HUDEP-2 (cell line): ENCODE measurements at regions not wholly inside any gene's neighbourhood (a gene's known extent, or its start where the extent isn't known, plus 50 kb on each side); places are given as distances from the start of the nearest gene placed in this dataset.

Source experiments
- DNase-seq, 76 experiments: peaks; one replicate each; lab custom pipeline; 2025; ENCODE audit not compliant: unreplicated experiment in 76 of 76; lab: John Stamatoyannopoulos, UW

DNA sequence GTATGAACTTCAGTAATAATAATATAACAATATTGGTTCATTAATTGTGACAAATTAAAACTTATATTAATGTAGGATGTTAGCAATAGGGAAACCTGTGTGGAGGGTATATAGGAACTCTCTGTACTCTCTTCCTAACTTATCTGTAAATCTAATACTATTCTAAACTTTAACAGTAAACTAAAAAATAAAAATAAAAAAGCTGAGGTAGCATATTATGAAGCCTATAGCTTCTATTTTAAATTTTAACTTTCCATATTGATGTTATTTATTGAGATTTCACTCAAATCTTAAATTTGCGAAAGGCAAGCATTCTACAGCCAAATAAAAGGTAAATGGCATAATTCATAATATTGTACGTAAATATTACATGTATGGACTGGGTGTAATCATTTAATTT, 326.4 kb downstream of the MEI4 start:
- DNase-seq, result no peak

DNA sequence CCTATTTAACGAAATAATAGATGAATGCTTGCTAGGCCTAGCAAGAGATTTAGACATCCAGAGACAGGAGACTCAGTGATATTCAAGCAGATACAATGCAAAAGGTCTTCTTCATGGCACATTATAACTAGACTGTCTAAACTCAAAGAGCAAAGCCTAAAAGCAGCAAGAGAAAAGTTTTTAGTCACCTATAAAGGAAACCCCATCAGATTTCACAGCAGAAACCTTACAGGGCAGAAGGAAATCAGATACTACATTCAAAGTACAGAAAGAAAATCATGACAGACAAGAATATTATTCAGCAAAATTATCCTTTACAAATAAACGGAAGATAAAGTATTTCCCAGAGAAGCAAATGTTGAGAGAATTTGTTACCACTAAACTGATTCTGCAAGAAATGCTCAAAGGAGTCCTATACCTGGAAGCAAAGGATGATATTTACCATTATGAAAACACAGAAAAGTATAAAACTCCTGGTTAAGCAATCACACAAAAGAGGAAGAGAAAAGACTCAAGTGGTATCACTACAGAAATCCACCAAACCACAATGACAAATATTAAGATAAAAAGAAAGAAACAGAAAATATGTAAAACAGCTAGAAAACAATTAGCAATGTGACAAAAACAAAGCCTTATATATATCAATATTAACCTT, 333.7 kb downstream of the MEI4 start:
- no peak for DNase-seq

DNA sequence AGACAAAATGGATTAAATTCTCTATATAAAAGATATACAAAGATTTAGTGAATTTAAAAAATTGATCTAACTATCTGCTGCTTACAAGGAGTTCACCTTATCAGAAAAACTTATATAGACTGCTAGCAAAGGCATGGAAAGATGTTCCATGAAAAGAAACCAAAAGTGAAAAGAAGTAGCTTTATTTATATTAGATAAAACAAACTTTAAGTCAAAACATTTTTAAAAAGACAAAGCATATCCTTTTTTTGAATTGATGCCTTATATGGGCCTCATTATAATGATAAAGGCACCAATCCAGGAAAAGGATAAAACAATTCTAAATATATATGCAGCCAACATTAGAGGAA, 334.2 kb downstream of the MEI4 start:
- DNase-seq, result no peak

DNA sequence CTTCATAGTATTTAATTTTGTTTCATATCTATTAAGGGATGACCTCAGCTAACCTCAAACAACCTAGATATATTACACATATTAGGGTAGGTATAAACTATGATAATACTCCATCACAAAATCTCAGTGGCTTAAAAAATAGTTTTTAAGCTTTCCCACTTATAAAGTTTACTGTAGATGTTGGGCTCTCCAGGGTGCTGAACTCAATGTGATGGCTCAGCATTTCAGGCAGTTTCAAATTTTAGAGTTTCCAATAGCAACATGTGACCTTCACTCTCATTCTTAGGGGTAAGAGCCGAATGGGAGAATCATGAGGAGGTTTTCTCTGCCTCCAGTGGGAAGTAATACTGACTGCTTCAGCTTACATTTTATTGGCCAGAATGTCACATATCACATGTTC, 357.3 kb downstream of the MEI4 start:
- no peak for DNase-seq

DNA sequence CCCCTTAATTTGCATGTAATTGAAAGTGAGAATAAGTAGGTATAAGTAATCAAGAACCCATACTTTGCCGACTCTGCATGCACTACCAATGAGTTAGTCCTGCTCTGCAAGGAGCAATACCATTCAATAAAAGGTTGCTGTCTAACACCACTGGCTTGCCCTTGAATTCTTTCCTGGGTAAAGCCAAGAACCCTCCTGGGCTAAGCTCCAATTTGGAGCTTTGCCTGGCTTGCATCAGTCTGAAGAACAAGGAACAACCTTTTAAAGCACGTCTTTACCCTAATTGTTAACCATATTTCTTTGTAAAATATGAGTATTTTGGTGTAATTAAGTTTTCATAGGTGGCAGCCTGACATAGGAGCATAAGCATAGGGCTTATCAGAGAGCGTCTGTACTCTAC, 367.7 kb downstream of the MEI4 start:
- DNase-seq, result no peak

DNA sequence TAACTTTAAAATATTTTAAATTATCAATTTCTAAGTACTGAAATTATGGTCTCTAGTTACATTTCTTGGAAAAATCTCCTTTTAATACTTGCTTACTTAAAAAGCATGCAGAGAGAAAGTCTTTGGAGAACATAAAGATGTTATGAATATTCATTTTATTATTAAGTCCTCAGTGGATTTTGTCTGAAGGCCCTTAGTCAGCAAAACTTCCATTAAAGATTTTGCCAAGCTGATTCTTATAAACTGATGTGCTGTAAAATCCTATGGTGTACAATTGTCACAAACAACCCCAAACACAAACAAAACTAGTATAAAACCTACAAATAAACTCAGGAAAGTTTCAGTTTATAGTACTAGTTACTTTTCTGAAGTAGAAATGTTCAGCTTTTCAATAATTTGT, 372.7 kb downstream of the MEI4 start:
- DNase-seq, result no peak

DNA sequence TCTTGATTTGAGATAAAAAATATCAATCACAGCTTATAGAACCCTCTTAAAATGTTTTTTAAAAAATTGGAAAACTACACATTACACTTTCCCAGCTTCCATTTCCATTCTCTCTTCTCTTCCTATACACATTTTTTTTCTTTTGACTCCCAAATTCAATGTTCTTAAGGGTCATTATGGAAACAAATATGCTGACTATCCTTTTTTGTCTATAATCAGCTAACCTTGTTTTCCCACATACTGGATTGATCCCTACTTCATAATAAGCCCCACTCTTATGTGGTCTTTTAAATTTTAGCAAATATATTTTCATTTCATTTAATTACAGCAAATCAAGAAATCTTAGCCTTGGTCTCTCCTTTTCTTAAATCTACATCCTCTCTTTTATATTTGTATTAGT, 378.4 kb downstream of the MEI4 start:
- DNase-seq, result no peak

DNA sequence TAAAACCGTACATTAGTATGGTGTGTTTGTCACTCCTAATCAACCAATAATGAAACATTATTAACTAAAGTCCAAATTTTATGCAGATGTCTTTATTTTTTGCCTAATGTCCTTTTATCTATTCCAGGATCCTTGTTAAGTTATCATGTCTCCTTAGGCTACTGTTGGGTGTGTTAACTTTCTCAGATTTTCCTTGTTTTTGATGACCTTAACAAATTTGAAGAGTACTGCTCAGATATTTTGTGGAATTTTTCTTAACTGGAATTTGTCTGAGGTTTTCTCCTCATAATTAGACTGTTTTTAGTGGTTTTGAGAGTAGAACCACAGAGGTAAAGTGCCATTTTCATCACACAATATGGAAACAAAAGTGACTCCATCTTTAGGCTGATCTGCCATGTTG, 406.3 kb downstream of the MEI4 start:
- no peak for DNase-seq

DNA sequence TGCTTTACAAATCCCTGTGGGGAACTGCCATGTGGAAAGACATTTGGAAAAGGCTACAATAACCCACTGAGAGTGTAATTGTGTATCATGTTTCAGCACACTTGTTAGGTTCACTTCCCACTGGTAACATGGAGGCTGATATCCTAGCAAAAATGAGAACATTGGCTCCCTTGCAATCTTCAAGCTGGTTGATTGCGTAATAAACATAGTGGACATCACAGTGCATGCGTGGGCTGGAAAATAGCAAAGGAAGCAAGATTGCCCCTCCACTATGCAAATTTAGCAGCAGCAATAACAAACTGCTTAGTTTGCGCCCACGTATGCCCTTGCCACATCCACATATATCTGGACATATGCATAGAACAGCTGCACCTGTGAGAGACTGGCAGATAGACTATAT, 410.2 kb downstream of the MEI4 start:
- no peak for DNase-seq

DNA sequence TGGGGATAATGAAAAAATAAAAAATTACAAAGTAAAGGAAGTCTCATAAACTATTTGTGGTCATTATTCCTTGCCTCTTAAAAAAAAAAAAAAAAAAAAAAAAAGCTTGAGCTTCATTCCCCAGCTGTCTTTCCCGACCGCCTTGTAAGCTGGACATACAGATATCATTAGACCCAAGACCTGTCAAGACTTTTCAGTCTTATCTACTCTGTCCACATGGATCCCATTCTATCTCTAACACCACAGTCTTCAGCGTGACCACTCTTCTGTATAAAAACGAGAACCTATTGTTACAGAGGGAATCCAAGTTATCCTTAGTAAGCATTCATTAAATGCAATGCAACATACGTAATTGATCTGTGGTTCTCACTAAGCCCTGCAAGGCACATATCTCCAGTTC, 423.5 kb downstream of the MEI4 start:
- peak in 15 of 76 experiments; percentile 2 to 79 (median 26) for DNase-seq

DNA sequence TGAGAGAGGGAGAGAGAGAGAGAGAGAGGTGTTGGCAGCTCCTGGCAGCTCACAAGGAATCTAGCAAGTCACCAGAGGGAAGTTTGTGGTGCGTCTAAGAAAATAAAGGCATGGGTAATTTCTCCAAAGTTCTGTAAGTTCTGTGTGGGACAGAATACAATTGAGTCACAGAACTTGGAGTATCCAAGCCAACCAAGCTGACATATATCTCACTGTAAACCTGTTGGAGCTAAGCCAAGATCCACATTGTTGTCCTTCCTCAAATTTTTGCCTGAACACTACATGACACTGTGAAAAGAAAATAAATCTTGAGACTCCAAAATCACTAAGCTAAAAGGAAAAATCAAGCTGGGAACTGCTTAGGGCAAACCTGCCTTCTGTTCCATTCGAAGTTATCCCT, 436.7 kb downstream of the MEI4 start:
- DNase-seq, result no peak

DNA sequence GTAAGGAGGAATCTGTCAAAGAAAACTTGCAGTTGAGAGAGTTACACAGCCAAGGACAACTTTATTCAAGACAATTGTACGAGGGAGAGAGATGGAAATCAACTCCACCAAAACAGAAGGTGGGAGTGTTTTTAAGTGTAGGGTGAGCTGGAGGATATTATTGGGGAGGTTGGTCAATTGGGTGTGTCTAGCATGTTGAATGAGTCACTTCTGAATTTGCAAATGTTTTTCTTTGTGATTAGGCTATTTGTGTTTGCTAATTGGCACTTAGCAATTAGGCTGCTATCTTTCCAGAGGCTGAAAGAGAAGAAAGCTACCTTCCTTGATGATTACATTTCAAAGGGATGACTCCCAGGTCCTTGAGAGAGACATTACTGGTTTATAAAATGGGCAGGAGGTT, 441.1 kb downstream of the MEI4 start:
- DNase-seq, result no peak

DNA sequence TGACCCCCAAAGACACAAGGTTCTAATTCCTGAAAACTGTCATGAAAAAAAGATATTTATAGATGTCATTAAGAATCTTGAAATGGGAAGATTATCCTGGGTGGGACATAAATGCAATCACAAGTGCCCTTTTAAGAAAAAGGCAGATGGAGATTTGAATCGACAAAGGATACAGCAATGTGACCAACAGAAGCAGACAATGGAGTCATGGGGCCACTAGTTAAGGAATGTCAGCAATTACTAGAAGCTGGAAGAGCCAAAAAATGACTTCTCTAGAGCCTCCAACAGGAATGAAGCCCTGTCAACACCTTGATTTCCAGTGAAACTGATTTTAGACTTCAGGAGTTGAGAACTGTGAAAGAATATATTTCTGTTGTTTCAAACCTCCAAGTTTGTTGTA, 448.5 kb downstream of the MEI4 start:
- DNase-seq, result no peak

DNA sequence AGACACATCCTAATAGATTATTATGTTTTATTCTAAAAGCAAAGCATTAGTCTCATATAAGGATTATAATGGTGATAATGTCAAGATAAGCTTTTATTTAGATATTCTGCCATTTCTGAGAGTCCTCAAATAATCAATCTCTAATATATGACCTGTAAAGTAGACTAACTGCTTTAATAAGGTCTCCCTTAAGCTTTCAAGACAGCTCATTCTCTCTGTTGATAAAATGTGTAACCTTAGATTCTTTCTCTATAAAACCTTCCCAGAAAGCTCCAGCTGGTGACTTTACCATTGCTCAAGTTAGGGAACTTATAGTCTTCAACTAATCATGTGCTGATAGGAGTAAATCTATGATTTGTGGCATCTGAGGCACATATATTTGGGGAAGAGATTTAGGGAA, 457.8 kb downstream of the MEI4 start:
- DNase-seq, result no peak

DNA sequence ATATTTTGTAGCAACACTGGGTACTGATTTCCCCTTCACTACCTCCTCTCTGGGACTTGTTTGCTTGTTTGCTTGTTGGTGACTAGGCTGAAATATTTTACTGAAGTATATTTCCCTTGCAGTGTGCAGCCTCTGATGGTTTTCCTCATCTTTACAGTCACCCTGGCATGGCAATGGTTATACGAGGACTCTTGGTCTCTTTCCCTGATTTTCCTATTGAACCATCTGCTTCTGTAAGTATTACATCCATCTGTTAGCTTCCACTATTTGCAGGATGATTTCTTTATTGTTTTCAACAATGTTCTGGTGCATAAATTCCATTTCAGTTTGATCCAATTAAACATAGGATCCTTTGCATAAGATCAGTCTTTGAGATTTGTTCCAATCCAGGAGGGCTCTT, 465.1 kb downstream of the MEI4 start:
- no peak for DNase-seq

DNA sequence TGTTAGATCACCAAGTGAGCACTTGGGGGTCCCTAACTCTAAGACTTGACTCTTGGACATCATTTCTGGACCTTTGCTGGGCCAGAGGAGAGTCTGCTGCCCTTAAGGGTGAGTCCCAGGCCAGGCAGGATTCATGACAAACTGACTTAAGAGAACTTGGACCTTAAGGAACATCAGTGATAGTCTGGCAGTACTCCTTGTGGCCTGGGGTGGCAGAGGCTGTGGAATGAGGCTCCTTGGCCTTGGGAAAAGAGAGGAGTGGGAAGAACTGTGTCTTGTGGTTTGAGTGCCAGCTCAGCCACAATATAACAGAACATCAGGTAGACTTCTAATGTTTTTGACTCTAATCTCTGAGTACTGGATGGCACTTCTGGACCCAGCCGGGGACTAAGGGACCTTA, 478.7 kb downstream of the MEI4 start:
- DNase-seq, result no peak

DNA sequence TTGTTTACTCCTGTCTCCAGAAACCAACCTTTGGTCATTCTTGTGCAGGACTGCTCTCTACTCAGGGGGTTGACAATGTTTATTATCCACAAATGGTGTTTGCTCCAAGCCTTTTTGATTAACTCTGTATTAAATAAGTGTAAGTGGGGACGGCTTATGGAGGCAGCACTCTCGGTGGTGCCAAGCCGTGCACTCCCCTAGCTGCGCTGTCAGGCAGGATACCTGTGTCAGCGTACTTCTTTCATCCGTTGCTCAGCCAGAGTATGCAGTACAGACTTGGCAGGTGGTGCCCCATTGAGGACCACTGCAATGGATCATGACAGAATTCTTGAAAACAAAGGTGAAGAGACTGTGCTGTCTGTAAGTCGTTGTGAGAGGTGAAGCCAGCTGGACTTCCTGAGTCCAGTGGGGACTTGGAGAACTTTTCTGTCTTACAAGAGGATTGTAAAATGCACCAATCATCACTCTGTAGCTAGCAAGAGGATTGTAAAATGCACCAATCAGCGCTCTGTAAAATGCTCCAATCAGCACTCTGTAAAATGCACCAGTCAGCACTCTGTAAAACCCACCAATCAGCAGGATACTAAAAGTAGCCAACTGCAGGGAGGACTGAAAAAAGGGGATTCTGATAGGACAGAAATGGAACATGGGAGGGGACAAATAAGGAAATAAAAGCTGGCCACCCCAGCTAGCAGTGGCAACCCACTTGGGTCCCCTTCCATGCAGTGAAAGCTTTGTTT, 480.0 kb downstream of the MEI4 start:
- DNase-seq, result no peak

DNA sequence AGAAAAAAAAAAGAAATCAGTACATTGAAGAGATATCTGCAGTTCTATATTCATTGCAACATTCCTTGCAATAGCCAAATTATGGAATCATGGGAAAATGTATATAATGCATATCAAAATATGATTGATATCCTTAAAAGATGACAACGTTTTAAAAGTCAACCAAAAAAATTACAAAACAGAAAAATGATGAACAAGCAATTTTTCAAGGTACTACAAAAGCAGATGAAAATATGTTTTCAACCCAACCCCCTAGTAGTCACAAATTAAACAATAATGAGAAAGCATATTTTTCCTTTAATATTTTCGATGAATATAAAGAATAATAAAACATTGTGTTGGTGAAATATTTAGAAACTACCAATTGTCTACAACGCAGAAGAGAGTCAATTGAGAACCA, 497.6 kb downstream of the MEI4 start:
- DNase-seq, result no peak

DNA sequence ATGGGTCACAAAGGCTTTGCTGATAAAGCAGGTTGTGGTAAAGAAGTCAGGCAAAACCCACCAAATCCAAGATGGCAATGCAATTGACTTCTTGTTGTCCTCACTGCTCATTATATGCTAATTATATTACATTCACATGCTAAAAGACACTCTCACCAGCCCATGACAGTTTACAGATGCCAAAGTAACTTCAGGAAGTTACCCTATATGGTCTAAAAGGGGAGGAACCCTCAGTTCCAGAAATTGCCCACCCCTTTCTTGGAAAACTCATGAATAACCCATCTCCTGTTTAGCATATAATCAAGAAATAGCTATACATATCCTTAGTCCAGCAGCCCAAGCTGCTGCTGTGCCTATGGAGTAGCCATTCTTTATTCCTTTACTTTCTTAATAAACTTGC, 501.1 kb downstream of the MEI4 start:
- no peak for DNase-seq

DNA sequence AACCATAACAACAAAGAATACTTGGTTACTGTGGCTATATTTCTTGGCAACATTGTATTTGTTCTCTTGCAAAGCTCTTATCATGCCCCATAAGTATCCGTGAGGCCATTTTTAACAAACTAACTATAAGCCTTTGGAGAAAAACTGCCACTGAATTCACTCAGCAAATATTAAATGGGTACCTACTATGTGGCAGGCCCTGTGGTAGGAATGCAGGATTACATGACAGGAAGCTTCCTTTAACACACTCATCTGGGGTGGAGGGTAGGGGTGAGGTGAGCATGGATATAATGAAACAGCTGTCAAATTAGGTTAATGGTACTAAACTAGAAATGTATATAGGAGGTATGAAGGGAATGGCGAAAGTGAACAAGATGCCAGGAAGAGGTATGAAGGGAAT, 504.8 kb downstream of the MEI4 start:
- no peak for DNase-seq

DNA sequence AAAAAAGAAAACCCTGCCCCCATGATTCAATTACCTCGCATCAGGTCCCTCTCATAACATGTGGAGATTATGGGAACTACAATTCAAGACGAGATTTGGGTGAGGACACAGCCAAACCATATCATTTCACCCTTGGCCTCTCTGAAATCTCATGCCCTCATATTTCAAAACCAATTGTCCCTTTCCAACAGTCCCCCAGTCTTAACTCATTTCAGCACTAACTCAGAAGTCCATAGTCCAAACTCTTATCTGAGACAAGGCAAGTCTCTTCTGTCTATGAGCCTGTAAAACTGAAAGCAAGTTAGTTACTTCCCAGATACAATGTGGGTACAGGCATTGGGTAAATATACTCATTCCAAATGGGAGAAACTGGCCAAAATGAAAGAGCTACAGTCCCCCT, 536.1 kb downstream of the MEI4 start:
- no peak for DNase-seq

DNA sequence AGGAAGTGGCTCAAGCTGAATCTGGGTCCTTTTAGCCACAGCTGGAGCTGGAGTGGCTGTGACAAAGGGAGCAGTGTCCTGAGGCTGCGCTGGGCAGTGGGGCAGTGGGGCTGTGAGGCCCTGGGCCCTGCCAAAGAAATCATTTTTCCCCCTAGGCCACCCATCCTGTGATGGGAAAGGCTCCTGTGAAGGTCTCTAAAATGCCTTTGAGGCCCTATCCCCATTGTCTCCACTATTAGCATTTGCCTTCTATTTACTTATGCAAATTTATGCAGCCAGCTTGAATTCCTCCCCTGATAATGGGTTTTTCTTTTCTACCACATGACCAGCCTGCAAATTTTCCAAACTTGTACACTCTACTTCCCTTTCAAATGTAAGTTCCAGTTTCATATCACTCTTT, 539.2 kb downstream of the MEI4 start:
- DNase-seq, result no peak

DNA sequence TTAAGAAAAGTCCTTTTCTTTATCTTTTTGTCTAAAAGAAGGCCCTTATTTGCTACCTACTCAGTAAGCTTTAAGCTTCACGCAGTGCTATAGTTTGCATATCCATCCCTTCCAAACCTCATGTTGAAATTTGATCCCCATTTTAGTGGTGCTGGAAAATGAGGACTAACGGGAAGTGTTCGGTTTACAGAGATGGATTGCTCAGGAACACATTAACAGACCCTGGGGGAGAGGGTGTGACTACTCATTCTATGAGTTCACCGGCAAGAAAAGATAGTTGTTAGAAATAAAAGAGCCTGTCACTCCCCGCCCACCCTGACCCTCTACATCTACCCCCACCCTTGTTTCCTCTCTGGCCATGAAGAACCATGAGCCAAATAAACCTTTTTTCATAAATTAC, 546.2 kb downstream of the MEI4 start:
- DNase-seq, result no peak
